Mesothelial cell of epicardium (in vitro differentiated cells): ENCODE measurements at regions not wholly inside any gene's neighbourhood (a gene's known extent, or its start where the extent isn't known, plus 50 kb on each side); places are given as distances from the start of the nearest gene placed in this dataset.
"Not testable (repeated sequence)": the region's sequence is repeated elsewhere in the genome, so short reads cannot be mapped to it uniquely, and the experiment has no call there.

ENCODE experiments used
- DNase-seq, 2 experiments: peaks; one replicate each; pipeline ENCODE4 v3.0.0; 2021; ENCODE audit warnings: low spot score in 2 of 2; ENCODE audit not compliant: unreplicated experiment in 2 of 2
- H3K27ac Mint-ChIP-seq: 2 replicates; pipeline ENCODE4 v1.8.0; 2021; ENCODE audit warnings: mixed read lengths
- H3K27me3 Mint-ChIP-seq: 2 replicates; pipeline ENCODE4 v1.8.0; 2021; ENCODE audit warnings: low read depth, mixed read lengths
- H3K36me3 Mint-ChIP-seq: 2 replicates; pipeline ENCODE4 v1.8.0; 2021; ENCODE audit warnings: mixed read lengths
- H3K4me1 Mint-ChIP-seq: 2 replicates; pipeline ENCODE4 v1.8.0; 2021; ENCODE audit warnings: mixed read lengths
- H3K4me3 Mint-ChIP-seq: 2 replicates; pipeline ENCODE4 v1.8.0; 2021; ENCODE audit warnings: mild to moderate bottlenecking, moderate library complexity, mixed read lengths
- H3K9me3 Mint-ChIP-seq: 2 replicates; pipeline ENCODE4 v1.8.0; 2021; ENCODE audit warnings: mixed read lengths
- CTCF ChIP-seq: fragments of 200-600 bp; sonication (generic); IDR thresholded peaks from one replicate; pipeline ENCODE4 v1.5.0; 2021; ENCODE audit warnings: antibody characterized with exemption; ENCODE audit not compliant: unreplicated experiment

GRCh38 chr3:191100516-191100915, 98.5 kb upstream of the OSTN start:
- H3K4me1 Mint-ChIP-seq: peaks cover 13% of the 10 kb centered on the region
- no peak for TF ChIP-seq CTCF
- no peaks in the 10 kb centered on the region for H3K36me3 Mint-ChIP-seq
- DNase-seq: no peak
- no peak overlapping the region for H3K4me3 Mint-ChIP-seq
- H3K27me3 Mint-ChIP-seq: no peaks in the 10 kb centered on the region
- H3K9me3 Mint-ChIP-seq: peaks cover 5% of the 10 kb centered on the region
- H3K27ac Mint-ChIP-seq: no peak overlapping the region

- no peaks in the 10 kb centered on the region for H3K4me1 Mint-ChIP-seq
- no peak overlapping the region for H3K27ac Mint-ChIP-seq
- no peak for DNase-seq
- no peaks in the 10 kb centered on the region for H3K9me3 Mint-ChIP-seq
- H3K4me3 Mint-ChIP-seq: no peak overlapping the region
- no peak for TF ChIP-seq CTCF
- H3K27me3 Mint-ChIP-seq: no peaks in the 10 kb centered on the region
- no peaks in the 10 kb centered on the region for H3K36me3 Mint-ChIP-seq
These were observed 104.8 kb upstream of the OSTN start for GRCh38 chr3:191094057-191094845.

DNA sequence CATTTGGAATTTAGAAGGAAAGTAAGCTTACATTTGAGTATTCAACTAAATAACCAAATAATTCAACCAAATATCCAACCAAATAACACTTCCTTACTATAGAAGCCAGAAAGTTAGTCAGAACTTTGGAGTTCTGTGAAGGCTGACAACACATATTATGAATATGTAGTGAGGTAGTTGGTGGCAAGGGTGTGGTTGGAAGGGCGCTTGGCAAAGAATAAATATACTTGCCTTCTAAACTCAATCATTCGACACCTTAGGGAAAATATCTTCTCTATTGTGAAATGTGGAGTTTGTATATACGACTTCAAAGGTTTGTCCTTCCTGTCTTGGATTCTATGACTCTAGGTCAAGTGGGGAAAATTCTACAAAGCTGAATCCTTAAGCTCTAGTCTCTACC, 111.7 kb upstream of the OSTN start:
- no peak for TF ChIP-seq CTCF
- Mint-ChIP-seq H3K4me1 (no peaks in the 10 kb centered on the region), H3K27ac (no peak overlapping the region), H3K36me3 (no peaks in the 10 kb centered on the region), H3K27me3 (no peaks in the 10 kb centered on the region), H3K9me3 (peaks cover under 1% of the 10 kb centered on the region), H3K4me3 (no peak overlapping the region)
- DNase-seq: no peak

- Mint-ChIP-seq H3K36me3 (no peaks in the 10 kb centered on the region), H3K9me3 (peaks cover 23% of the 10 kb centered on the region), H3K27me3 (no peaks in the 10 kb centered on the region), H3K4me3 (no peak overlapping the region), H3K27ac (no peak overlapping the region), H3K4me1 (no peaks in the 10 kb centered on the region)
- no peak for TF ChIP-seq CTCF
- no peak for DNase-seq
These were observed 114.0 kb upstream of the OSTN start for GRCh38 chr3:191085091-191085490.

DNA sequence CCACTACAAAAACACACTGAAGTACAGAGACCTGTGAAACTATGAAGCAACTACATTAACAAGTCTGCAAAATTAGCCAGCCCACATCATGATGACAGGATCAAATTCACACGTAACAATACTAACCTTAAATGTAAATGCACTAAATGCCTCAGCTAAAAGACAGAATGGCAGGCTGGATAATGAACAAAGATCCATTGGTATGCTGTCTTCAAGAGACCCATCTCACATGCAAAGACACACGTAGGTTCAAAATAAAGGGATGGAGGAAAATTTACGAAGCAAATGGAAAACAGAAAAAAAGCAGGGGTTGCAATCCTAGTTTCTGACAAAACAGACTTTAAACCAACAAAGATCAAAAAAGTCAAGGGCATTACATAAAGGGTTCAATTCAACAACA, 120.1 kb upstream of the OSTN start:
- not testable (repeated sequence) for H3K4me1 Mint-ChIP-seq, H3K27me3 Mint-ChIP-seq, H3K27ac Mint-ChIP-seq, H3K4me3 Mint-ChIP-seq, DNase-seq, H3K36me3 Mint-ChIP-seq
- H3K9me3 Mint-ChIP-seq: peaks cover 49% of the 10 kb centered on the region

GRCh38 chr3:191076903-191077552, 122.0 kb upstream of the OSTN start:
- H3K36me3 Mint-ChIP-seq: peaks cover 4% of the 10 kb centered on the region
- DNase-seq: no peak
- no peak overlapping the region for H3K4me3 Mint-ChIP-seq
- no peak overlapping the region for H3K27ac Mint-ChIP-seq
- no peaks in the 10 kb centered on the region for H3K27me3 Mint-ChIP-seq
- H3K4me1 Mint-ChIP-seq: no peaks in the 10 kb centered on the region
- peaks cover 45% of the 10 kb centered on the region for H3K9me3 Mint-ChIP-seq
- TF ChIP-seq CTCF: no peak
